AG10803 (cell line): ENCODE measurements at regions not wholly inside any gene's neighbourhood (a gene's known extent, or its start where the extent isn't known, plus 50 kb on each side); places are given as distances from the start of the nearest gene placed in this dataset.
"Not testable (repeated sequence)": the region's sequence is repeated elsewhere in the genome, so short reads cannot be mapped to it uniquely, and the experiment has no call there.

Source experiments
- DNase-seq: peaks from one replicate; pipeline ENCODE4 v3.0.0; 2010; ENCODE audit warnings: low read depth
- H3K4me3 ChIP-seq: 2 replicates; pipeline ENCODE4 v1.5.1; 2011; ENCODE audit warnings: mild to moderate bottlenecking, low read length, control low read depth
- TF ChIP-seq, protein P1 (sequence below): conservative IDR thresholded peaks from 2 replicates; pipeline ENCODE4 v1.5.1; 2011; ENCODE audit warnings: mild to moderate bottlenecking, low read length, control low read depth, inconsistent platforms

- DNase-seq, result no peak
- TF ChIP-seq, protein P1, sequence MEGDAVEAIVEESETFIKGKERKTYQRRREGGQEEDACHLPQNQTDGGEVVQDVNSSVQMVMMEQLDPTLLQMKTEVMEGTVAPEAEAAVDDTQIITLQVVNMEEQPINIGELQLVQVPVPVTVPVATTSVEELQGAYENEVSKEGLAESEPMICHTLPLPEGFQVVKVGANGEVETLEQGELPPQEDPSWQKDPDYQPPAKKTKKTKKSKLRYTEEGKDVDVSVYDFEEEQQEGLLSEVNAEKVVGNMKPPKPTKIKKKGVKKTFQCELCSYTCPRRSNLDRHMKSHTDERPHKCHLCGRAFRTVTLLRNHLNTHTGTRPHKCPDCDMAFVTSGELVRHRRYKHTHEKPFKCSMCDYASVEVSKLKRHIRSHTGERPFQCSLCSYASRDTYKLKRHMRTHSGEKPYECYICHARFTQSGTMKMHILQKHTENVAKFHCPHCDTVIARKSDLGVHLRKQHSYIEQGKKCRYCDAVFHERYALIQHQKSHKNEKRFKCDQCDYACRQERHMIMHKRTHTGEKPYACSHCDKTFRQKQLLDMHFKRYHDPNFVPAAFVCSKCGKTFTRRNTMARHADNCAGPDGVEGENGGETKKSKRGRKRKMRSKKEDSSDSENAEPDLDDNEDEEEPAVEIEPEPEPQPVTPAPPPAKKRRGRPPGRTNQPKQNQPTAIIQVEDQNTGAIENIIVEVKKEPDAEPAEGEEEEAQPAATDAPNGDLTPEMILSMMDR, result no peak
- no peak overlapping the region for H3K4me3 ChIP-seq
Measured at GRCh38 chr13:70987043-70987442, 878.8 kb upstream of the KLHL1 start.

GRCh38 chr13:70985371-70985770 lies 877.1 kb upstream of the KLHL1 start:
- DNase-seq, result no peak
- TF ChIP-seq, protein P1, result no peak
- no peak overlapping the region for H3K4me3 ChIP-seq

DNA sequence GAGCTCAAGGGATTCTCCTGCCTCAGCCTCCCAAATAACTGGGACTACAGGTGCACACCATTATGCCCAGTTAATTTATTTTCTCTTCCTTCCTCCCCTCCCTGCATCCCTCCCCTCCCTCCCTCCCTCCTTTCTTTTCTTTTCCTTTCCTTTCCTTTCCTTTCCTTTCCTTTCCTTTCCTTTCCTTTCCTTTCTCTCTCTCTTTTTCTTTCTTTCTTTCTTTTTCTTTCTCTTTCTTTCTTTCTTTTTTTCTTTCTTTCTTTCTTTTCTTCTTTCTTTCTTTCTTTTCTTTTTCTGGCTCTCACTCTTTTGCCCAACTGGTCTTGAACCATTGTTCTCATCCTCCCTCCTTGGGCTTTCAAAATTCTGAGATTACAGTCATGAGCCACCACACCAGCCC lies 873.0 kb upstream of the KLHL1 start:
- not testable (repeated sequence) for H3K4me3 ChIP-seq, DNase-seq

DNA sequence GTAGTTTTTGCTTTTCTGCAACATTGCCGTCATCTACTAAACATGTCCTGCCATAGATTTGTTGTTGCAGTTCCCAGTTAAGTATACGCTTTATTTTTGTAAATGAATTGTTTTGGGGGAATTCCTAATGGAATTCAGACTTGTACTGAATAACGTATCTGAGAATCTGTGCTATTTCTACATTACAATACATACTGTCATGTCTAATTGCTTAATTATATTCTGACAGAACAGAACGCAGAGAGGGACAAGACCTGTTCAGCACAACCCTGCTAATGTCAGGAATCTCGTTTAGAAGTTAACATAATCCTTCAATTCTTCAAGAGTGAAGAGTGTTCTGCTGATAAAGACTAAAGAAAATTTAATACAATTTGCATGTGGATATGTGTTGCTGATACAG lies 861.1 kb upstream of the KLHL1 start:
- TF ChIP-seq, protein P1, result no peak
- H3K4me3 ChIP-seq, result no peak overlapping the region
- DNase-seq, result no peak

DNA sequence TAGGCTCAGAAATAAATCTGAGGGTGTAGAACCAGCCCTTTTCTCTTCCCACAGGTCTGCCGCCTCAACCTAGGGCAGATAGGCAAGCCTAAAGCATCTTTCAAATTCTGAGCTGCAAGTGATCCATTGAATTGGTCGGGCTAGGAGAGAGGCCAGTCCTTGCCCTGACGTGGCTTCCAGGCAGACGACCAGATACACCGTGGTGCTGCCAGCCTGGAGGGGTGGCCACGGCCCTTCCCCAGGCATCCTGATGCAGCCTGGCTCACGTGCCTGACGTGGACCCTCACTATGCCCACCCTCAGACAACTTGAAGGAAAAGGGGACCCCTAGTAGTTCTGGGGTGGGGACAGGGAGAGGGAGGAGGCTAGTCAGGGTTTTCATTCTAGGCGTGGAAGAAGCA lies 859.3 kb upstream of the KLHL1 start:
- H3K4me3 ChIP-seq, result no peak overlapping the region
- TF ChIP-seq, protein P1, result no peak
- DNase-seq, result no peak

DNA sequence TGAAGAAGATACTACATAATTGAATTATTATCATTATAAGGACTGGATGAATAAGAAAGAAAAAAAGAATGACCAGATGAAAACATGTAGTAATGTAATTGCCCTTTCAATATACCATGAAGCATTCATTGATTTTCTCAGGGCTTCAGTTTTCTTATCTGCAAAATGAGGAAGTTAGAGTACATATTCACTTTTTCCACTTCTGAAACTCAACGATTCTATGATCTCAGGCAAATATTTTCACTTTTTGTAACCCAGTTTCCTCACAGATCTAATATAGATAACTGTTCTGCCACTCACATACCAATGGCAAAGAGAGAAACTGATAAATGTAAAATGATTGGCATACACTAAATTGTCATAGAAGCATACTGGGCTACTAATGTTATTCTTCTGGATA lies 856.6 kb upstream of the KLHL1 start:
- no peak overlapping the region for H3K4me3 ChIP-seq
- TF ChIP-seq, protein P1, result no peak
- DNase-seq, result no peak

DNA sequence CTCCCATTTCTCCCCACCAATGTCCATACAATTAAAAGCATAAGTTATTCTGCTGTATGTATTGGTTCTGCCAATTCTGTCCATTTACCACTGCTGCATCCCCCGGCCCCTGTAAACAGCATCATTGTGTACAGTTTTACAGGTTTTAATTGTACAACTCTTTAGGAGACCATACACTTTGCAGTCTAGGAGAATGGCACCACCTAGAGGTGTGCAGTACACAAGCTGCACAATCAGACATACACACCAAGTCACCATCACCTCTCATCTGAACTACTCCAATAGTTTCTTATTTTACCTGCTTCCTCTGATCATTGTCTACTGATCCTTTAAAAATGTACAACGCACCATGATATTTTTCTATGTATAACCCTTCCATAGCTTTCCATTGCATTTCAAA lies 855.9 kb upstream of the KLHL1 start:
- no peak for DNase-seq
- TF ChIP-seq, protein P1, result no peak
- H3K4me3 ChIP-seq, result no peak overlapping the region

GRCh38 chr13:70960841-70961443 lies 852.7 kb upstream of the KLHL1 start:
- TF ChIP-seq, protein P1, result peak; percentile 45
- no peak overlapping the region for H3K4me3 ChIP-seq
- peak; percentile 3 for DNase-seq
